ENCODE measurements at regions not wholly inside any gene's neighbourhood (a gene's known extent, or its start where the extent isn't known, plus 50 kb on each side); places are given as distances from the start of the nearest gene placed in this dataset.

GRCh38 chrX:97705936-97706335, 822.2 kb downstream of the RPA4 start:
- no peak for FAIRE-seq

More at GRCh38 chrX:97705936-97706335, 822.2 kb downstream of the RPA4 start:
- Histone ChIP-seq H3K56ac (replicated peaks; ENCODE audit: insufficient read length, low read depth, low read length) (no peak overlapping the region), H3K4me1 (replicated peaks in 1 of 4; ENCODE audit: control insufficient read depth in 3 of 4, insufficient read depth in 4 of 4, low read length in 3 of 4) (no peaks in the 10 kb centered on the region), H2BK5ac (ENCODE audit: low read depth, low read length) (no peak overlapping the region), H3K4ac (replicated peaks; ENCODE audit: insufficient read length, low read depth, low read length) (no peak overlapping the region), H3K14ac (ENCODE audit: insufficient read length) (no peak overlapping the region), H3K36me3 (ENCODE audit: control insufficient read depth in 2 of 4, insufficient read depth in 4 of 4, low read length in 3 of 4) (no peaks in the 10 kb centered on the region), H4K5ac (ENCODE audit: insufficient read length, low read depth, low read length) (no peak overlapping the region), H4K91ac (replicated peaks; ENCODE audit: insufficient read length, low read length) (no peak overlapping the region), H2BK12ac (ENCODE audit: low read depth, low read length) (no peak overlapping the region), H2BK120ac (replicated peaks; ENCODE audit: low read depth, low read length) (no peak overlapping the region), H2BK20ac (ENCODE audit: low read length) (no peak overlapping the region), H3K23me2 (ENCODE audit: low read depth, low read length) (no peaks in the 10 kb centered on the region), H3K4me2 (ENCODE audit: insufficient read depth in 1 of 2, low read depth in 2 of 2, low read length in 2 of 2) (no peak overlapping the region), H4K8ac (ENCODE audit: extremely low read depth, insufficient read depth, low read length) (no peak overlapping the region), H2AFZ (ENCODE audit: low read length) (no peak overlapping the region), H3K79me2 (ENCODE audit: control insufficient read depth in 1 of 2, insufficient read depth in 2 of 2, low read length in 2 of 2) (no peaks in the 10 kb centered on the region), H3K9ac (replicated peaks in 1 of 4; ENCODE audit: extremely low read depth in 1 of 4, low read depth in 3 of 4, low read length in 3 of 4) (no peak overlapping the region), H3K18ac (ENCODE audit: extremely low read depth, low read length) (no peak overlapping the region), H3K27me3 (replicated peaks in 1 of 4; ENCODE audit: control insufficient read depth in 3 of 4, extremely low read depth in 1 of 4, insufficient read depth in 3 of 4, low read length in 3 of 4) (no peaks in the 10 kb centered on the region), H3K4me3 (ENCODE audit: extremely low read depth in 1 of 4, insufficient read depth in 2 of 4, low read depth in 3 of 4, low read length in 4 of 4) (no peak overlapping the region), H3K23ac (ENCODE audit: insufficient read length) (no peak overlapping the region), H3K27ac (ENCODE audit: low read depth, low read length) (no peak overlapping the region), H3K9me3 (ENCODE audit: insufficient read depth in 2 of 2, low read depth in 1 of 2, low read length in 1 of 2) (no peaks in the 10 kb centered on the region), H3K79me1 (ENCODE audit: low read depth, low read length) (no peaks in the 10 kb centered on the region), H4K20me1 (replicated peaks in 1 of 2; ENCODE audit: control insufficient read depth in 1 of 2, insufficient read depth in 2 of 2, low read length in 2 of 2) (no peaks in the 10 kb centered on the region), H2BK15ac (ENCODE audit: low read length) (no peak overlapping the region), H2AK5ac (ENCODE audit: low read depth, low read length) (no peak overlapping the region)
- 100% methylated on average over 2 of the region's 2 CpGs; no CpG with 5 or more reads in 1 of the 2 experiments for WGBS, 2 experiments (ENCODE audit: extremely low coverage in 1 of 2, insufficient coverage in 1 of 2, insufficient read length in 1 of 2, insufficient replicate concordance in 2 of 2, low coverage in 1 of 2, low lambda C conversion rate in 2 of 2, missing lambda C conversion rate in 1 of 2)
- ChIA-PET POLR2A (ENCODE audit: partially characterized antibody) (no interaction called here), CTCF (ENCODE audit: partially characterized antibody) (no interaction called here)
- TF ChIP-seq SRF (IDR thresholded peaks at IDR 0.05; ENCODE audit: low read depth, low read length) (no peak), EGR1 (IDR thresholded peaks at IDR 0.05; ENCODE audit: borderline replicate concordance, low read depth, low read length) (no peak), FOSL1 (IDR thresholded peaks at IDR 0.05; ENCODE audit: insufficient read depth, low read depth, low read length) (no peak)
- no peak for DNase-seq (ENCODE audit: low read depth in 1 of 2, low spot score in 2 of 2)
